Prostate gland (tissue), 2 donors: ENCODE measurements at regions not wholly inside any gene's neighbourhood (a gene's known extent, or its start where the extent isn't known, plus 50 kb on each side); places are given as distances from the start of the nearest gene placed in this dataset.
"Not testable (repeated sequence)": the region's sequence is repeated elsewhere in the genome, so short reads cannot be mapped to it uniquely, and the experiment has no call there.

Experiments
- DNase-seq: peaks from one replicate; pipeline ENCODE4 v3.0.0-alpha.2; 2019; ENCODE audit warnings: low spot score
- H3K27ac ChIP-seq, 2 donors: fragments of 200-600 bp; sonication (generic); 2 replicates each; pipeline ENCODE4 v1.5.1; 2017 to 2019
- H3K27me3 ChIP-seq: fragments of 200-600 bp; sonication (generic); replicated peaks from 2 replicates; pipeline ENCODE4 v1.5.1; 2019; ENCODE audit not compliant: insufficient read depth
- H3K36me3 ChIP-seq, 2 donors: fragments of 200-600 bp; sonication (generic); 1 replicate in 1 of 2; 2 replicates in 1 of 2; pipeline versions ENCODE4 v1.5.1 to v1.8.1; 2017 to 2019
- H3K4me1 ChIP-seq: fragments of 200-600 bp; sonication (generic); replicated peaks from 2 replicates; pipeline ENCODE4 v1.5.1; 2019
- H3K4me3 ChIP-seq, 2 donors: fragments of 200-600 bp; sonication (generic); 2 replicates each; pipeline ENCODE4 v1.5.1; 2017 to 2019
- H3K9me3 ChIP-seq: fragments of 200-600 bp; sonication (generic); 2 replicates; pipeline ENCODE4 v1.5.1; 2017
- POLR2A ChIP-seq: fragments of 450-650 bp; IDR thresholded peaks from one replicate; pipeline ENCODE4 v1.6.1; 2016; ENCODE audit warnings: antibody characterized with exemption, mild to moderate bottlenecking
- POLR2AphosphoS5 ChIP-seq: sonication (generic); formaldehyde crosslinking; IDR thresholded peaks from one replicate; pipeline ENCODE4 v1.6.1; 2017; ENCODE audit warnings: antibody characterized with exemption
- whole genome bisulfite sequencing: methylation state at CpG from one replicate; pipeline ENCODE4 v1.1.5; 2018; 5-methylcytosine and 5-hydroxymethylcytosine counted together
- intact Hi-C: fragments of 100-400 bp; cut with DNase I; formaldehyde crosslinking; loops from one replicate; pipeline ENCODE4 v1.14.2; 2022
- TF ChIP-seq, protein P1 (sequence below), 4 experiments: fragments of 200-600 bp in 2 of 4; fragments of 450-650 bp in 2 of 4; sonication (generic) in 2 of 4; IDR thresholded peaks; 1 replicate in 3 of 4; 2 replicates in 1 of 4; pipeline ENCODE4 v1.5.1; 2016 to 2019; ENCODE audit warnings: antibody characterized with exemption in 4 of 4, mild to moderate bottlenecking in 2 of 4, moderate library complexity in 2 of 4

DNA sequence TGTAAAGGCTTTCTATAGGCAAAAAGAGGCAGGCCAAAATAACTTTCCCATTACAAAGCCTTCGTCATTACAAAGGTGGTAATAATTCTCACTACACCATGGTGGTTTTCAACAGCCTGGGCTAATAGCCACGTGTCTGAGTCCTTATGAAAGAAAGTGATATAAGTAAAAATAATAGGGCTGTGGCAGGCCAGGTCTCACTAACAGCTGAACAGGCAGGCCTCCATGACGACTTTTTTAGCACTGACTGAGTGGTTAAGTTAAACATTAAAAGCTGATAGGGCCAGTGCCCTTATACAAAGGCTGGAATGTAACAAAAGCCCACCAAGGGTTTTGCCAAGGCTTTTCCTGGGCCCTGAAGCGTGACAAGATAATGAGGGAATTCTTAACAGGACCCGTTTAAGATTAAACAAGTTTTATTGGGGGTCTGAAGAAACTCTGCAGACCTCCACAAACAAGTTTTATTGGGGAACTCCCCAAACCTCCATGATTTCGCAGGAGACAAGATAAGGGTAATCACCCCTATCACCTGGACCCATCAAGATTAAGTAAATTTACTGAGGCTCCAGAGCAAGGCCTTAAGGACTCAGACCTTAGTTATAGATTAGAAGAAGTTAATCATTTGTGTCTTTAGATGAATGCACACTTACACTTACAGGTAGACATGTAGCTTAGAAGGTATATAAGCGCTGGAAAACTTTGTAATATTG, 412.9 kb downstream of the CHSY3 start:
- DNase-seq = no peak
- Histone ChIP-seq H3K4me3 (no peak overlapping the region), H3K27me3 (no peaks in the 10 kb centered on the region), H3K4me1 (no peaks in the 10 kb centered on the region), H3K27ac (no peak overlapping the region), H3K9me3 (no peaks in the 10 kb centered on the region), H3K36me3 (no peaks in the 10 kb centered on the region)
- TF ChIP-seq, protein P1, sequence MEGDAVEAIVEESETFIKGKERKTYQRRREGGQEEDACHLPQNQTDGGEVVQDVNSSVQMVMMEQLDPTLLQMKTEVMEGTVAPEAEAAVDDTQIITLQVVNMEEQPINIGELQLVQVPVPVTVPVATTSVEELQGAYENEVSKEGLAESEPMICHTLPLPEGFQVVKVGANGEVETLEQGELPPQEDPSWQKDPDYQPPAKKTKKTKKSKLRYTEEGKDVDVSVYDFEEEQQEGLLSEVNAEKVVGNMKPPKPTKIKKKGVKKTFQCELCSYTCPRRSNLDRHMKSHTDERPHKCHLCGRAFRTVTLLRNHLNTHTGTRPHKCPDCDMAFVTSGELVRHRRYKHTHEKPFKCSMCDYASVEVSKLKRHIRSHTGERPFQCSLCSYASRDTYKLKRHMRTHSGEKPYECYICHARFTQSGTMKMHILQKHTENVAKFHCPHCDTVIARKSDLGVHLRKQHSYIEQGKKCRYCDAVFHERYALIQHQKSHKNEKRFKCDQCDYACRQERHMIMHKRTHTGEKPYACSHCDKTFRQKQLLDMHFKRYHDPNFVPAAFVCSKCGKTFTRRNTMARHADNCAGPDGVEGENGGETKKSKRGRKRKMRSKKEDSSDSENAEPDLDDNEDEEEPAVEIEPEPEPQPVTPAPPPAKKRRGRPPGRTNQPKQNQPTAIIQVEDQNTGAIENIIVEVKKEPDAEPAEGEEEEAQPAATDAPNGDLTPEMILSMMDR (IDR thresholded peaks at IDR 0.05) = no peak
- TF ChIP-seq POLR2A = no peak
- TF ChIP-seq POLR2AphosphoS5 = no peak
- WGBS = 34% methylated on average over 7 of the region's 7 CpGs
- intact Hi-C loops = no loop called here

DNA sequence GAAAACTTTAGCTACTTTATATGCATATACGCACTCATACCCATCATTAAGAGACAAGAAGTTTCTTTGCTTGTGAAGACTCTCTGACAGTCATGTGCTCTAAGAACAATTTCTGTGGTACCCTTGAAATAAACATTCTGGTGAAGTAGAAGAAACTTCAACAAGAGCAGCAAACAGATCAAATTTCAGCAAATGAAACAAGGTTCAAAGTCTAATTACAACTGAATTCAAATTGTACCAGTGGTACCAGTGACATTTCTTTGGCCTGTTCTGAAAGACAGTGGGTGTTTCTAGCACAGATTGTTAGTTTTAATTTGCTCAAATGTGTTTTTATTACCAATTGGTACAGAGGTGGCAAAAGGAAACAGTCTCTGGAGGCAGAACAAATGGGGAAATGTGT, 391.0 kb downstream of the CHSY3 start:
- intact Hi-C loops = no loop called here
- WGBS = 100% methylated on average over 1 of the region's 1 CpG
- no peak for DNase-seq
- no peaks in the 10 kb centered on the region for H3K4me1 ChIP-seq
- H3K9me3 ChIP-seq = no peaks in the 10 kb centered on the region
- no peak overlapping the region for H3K4me3 ChIP-seq
- TF ChIP-seq, protein P1 (IDR thresholded peaks at IDR 0.05) = no peak
- TF ChIP-seq POLR2AphosphoS5 (no peak), POLR2A (no peak)
- no peak overlapping the region for H3K27ac ChIP-seq
- no peaks in the 10 kb centered on the region for H3K27me3 ChIP-seq
- H3K36me3 ChIP-seq = no peaks in the 10 kb centered on the region

DNA sequence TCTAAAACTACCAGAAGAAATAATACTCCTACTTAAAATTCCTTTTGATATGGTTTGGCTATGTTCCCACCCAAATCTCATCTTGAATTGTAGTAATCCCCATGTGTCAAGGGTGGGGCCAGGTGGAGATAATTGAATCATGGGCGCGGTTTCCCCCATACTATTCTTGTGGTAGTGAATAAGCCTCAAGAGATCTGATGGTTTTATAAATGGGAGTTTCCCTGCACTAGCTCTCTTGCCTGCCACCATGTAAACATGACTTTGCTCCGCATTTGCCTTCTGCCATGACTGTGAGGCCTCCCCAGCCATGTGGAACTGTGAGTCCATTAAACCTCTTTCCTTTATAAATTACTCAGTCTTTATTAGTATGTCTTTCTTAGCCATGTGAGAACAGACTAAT, 390.5 kb downstream of the CHSY3 start:
- WGBS = 89% methylated on average over 3 of the region's 3 CpGs
- H3K27me3 ChIP-seq, H3K4me1 ChIP-seq, DNase-seq, H3K4me3 ChIP-seq, H3K9me3 ChIP-seq, H3K36me3 ChIP-seq, H3K27ac ChIP-seq, intact Hi-C loops: not testable (repeated sequence)

DNA sequence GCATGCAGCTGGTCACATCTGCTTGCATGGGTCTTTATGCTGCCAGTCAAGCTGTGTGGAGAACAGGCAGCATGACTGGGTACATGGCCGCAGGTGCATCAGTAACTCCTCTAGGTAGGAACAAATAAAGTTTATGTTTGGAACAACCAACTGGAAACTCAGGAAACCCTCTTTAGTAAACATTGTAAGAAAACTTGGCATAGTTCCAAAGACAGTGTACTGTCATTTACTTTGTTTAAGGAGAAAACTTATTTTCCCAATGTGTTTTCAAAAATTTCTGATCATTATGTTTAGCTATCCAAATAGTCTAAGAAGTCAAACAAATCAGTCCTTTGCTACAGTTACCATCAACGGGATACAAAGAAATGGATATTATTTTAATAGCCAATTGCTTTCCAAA, 386.0 kb downstream of the CHSY3 start:
- H3K4me1 ChIP-seq = no peaks in the 10 kb centered on the region
- no peaks in the 10 kb centered on the region for H3K27me3 ChIP-seq
- TF ChIP-seq POLR2A (no peak), POLR2AphosphoS5 (no peak)
- TF ChIP-seq, protein P1 (IDR thresholded peaks at IDR 0.05) = no peak
- no peaks in the 10 kb centered on the region for H3K9me3 ChIP-seq
- intact Hi-C loops = no loop called here
- H3K4me3 ChIP-seq = no peak overlapping the region
- no peak overlapping the region for H3K27ac ChIP-seq
- no peak for DNase-seq
- H3K36me3 ChIP-seq = no peaks in the 10 kb centered on the region
- WGBS = 53% methylated on average over 2 of the region's 2 CpGs

DNA sequence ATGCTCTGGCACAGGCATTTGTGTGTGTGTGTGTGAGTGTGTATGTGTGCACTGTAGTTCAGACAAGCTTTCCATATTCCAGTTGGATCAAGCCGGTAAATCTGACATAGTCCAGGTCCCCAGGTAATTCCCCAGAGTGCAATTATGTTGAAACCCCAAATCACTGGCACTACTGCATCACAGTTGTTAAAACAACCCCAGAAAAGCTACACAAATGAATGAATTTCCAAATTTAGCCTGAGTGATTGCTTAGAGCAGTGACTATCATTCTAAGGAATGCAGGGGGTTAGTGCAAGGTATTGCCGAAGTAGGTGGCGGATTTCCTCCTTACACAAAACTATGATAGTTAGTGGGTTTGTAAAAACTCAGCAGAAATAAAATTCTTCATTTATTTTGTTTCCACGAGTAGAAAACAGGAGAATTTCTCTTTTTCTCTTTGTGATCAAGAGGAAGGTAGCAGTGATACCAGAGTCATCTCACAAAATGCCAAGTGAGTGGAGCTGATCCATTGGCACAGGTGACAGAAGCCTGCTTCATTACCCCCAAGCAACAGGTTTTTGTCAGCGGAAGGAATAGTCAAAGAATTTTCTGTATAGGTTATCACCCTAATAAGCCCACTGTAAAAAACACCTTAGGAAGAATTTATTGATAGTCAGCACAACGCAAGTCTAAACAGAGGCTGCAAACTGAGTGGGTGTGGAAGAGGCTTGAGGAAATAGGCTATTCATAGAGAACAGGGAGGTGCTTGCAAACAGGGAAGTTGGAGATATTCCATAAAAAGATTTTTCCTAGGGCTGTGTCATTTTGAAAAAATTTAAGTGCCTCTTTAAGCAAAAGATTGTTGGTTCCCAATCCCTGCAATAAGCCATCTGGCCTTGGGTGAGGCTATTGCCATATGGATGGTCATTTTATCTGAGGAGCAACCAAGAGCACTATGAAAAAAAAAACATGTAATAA, 385.1 kb downstream of the CHSY3 start:
- H3K36me3 ChIP-seq = no peaks in the 10 kb centered on the region
- no peak for DNase-seq
- H3K27ac ChIP-seq = no peak overlapping the region
- WGBS = 71% methylated on average over 6 of the region's 6 CpGs
- TF ChIP-seq, protein P1 (IDR thresholded peaks at IDR 0.05) = no peak
- TF ChIP-seq POLR2AphosphoS5 (no peak), POLR2A (no peak)
- intact Hi-C loops = no loop called here
- no peaks in the 10 kb centered on the region for H3K9me3 ChIP-seq
- no peaks in the 10 kb centered on the region for H3K27me3 ChIP-seq
- H3K4me1 ChIP-seq = no peaks in the 10 kb centered on the region
- H3K4me3 ChIP-seq = no peak overlapping the region
